ENCODE measurements at regions not wholly inside any gene's neighbourhood (a gene's known extent, or its start where the extent isn't known, plus 50 kb on each side); places are given as distances from the start of the nearest gene placed in this dataset.

DNA sequence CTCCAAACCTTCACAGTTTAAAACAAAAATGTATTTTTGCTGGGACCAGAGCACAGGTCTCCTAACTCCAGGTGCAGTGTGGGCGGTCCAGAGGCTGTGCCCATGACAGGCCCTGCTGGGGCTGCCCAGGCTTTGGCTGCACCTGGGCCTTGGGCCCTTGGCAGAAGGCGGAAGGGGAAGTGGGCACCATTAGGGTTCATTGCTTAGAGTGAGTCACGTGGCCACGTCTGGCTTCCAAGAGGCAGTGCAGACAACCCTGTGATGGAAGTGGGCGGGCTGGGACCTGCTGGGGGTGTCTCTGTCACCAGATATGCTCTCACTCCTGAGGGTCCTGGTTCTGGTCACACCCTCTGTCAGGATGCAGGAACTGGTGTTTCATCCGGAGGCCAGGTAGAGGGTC lies 302.2 kb downstream of the QKI start:
- TF ChIP-seq EZH2 (IDR thresholded peaks at IDR 0.05; ENCODE audit: insufficient read depth, poor library complexity, severe bottlenecking) (no peak), EZH2phosphoT487 (IDR thresholded peaks at IDR 0.05; ENCODE audit: insufficient read depth, low read depth) (no peak)
